ENCODE measurements at regions not wholly inside any gene's neighbourhood (a gene's known extent, or its start where the extent isn't known, plus 50 kb on each side); places are given as distances from the start of the nearest gene placed in this dataset.
"Not testable (repeated sequence)": the region's sequence is repeated elsewhere in the genome, so short reads cannot be mapped to it uniquely, and the experiment has no call there.

DNA sequence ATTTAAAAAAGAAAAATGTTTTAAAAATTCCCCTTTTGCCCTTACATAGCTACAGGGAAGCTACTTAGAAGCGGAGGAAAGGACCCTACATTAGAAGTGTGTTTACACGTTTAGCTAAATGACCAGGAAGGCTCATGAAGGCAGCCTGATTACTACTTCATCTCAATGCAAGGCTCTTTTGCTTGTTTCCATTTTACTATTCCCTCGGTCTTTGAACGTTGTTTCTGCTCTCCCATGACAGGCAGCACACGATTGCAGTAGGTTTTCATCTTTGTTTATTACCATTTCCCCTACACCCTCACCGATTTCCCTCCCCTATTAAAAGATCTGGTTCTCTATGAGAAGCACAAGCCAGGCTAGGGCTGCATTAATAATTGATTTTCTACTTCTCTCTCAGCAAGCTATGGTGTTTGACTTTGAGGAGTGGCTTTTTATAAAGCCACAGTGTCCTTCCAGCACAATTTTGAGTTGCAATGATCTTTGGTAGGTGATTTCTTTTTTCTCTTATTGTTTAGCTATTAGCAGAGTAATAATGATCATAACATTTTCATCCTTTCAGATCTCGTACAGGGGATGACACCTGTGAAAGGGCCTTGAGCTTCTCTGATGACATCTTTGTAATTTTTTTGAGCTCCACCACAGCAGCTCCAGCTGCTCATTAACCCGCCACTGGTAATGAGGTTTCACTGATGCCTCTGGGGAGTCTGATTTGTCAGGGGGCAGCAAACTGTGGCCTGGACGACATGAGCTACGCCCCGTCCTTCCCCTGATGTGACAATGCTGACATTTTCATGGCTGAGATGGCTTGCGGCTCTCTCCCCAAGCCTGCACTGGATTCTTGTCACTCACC is 670.3 kb downstream of the UQCRFS1 start:
- TF ChIP-seq ARNT (IDR thresholded peaks at IDR 0.05) (no peak), HDGF (IDR thresholded peaks at IDR 0.05; ENCODE audit: borderline replicate concordance) (no peak), FOXA1 (IDR thresholded peaks at IDR 0.05) (no peak), L3MBTL2 (conservative IDR thresholded peaks at IDR 0.05) (no peak), CTBP1 (IDR thresholded peaks at IDR 0.05; ENCODE audit: borderline replicate concordance) (no peak), ZNF384 (IDR thresholded peaks at IDR 0.05) (no peak)
- TF ChIP-seq, protein P1, sequence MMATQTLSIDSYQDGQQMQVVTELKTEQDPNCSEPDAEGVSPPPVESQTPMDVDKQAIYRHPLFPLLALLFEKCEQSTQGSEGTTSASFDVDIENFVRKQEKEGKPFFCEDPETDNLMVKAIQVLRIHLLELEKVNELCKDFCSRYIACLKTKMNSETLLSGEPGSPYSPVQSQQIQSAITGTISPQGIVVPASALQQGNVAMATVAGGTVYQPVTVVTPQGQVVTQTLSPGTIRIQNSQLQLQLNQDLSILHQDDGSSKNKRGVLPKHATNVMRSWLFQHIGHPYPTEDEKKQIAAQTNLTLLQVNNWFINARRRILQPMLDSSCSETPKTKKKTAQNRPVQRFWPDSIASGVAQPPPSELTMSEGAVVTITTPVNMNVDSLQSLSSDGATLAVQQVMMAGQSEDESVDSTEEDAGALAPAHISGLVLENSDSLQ (IDR thresholded peaks at IDR 0.05): no peak
- ChIA-PET POLR2A (no interaction called here), CTCF (no interaction called here)
- no peak for DNase-seq (ENCODE audit: extremely low spot score)

DNA sequence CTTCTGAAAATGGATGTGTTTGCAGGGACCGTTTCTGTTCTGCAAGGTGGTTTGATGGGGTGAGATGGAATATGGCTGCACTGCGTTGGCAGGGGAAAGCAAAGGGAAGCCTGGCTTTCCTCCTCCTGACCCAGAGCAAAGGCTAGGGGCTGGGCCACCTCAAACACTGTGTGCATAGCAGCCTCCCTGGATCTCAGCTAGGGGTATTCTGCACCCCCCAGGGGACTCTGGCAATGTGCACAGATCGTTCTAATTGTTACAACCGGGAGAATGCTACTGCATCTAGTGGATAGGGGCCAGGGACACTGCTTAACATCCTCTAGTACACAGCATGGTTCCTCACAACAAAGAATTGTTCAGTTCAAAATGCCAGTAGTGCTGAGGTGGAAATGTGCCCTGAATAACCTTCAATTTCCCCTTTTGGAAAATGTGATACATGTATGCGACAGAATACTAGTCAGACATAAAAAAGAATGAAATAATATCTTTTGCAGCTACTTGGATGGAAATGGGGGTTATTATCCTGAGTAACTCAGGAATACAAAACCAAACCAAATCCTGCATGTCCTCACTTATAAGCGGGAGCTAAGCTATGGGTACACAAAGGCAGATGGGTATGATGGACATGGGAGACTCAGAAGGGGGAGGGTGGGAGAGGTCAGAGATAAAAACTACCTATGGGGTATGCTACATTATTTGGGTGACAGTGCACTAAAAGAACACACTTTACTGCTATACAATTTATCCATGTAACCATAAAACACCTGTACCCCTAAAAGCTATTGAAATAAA is 671.2 kb downstream of the UQCRFS1 start:
- POLR2A ChIA-PET: no interaction called here
- no peak for DNase-seq (ENCODE audit: extremely low spot score)
- TF ChIP-seq LEF1 (IDR thresholded peaks at IDR 0.05; ENCODE audit: borderline replicate concordance) (no peak), SUZ12 (IDR thresholded peaks at IDR 0.05) (no peak), ZNF384 (IDR thresholded peaks at IDR 0.05) (no peak), BHLHE40 (IDR thresholded peaks at IDR 0.05; ENCODE audit: borderline replicate concordance) (no peak), ELF4 (IDR thresholded peaks at IDR 0.05) (no peak), FOXK2 (IDR thresholded peaks at IDR 0.05) (no peak), HDGF (IDR thresholded peaks at IDR 0.05; ENCODE audit: borderline replicate concordance) (no peak)
- TF ChIP-seq, protein P1 (IDR thresholded peaks at IDR 0.05): no peak
- CTCF ChIA-PET: no interaction called here

DNA sequence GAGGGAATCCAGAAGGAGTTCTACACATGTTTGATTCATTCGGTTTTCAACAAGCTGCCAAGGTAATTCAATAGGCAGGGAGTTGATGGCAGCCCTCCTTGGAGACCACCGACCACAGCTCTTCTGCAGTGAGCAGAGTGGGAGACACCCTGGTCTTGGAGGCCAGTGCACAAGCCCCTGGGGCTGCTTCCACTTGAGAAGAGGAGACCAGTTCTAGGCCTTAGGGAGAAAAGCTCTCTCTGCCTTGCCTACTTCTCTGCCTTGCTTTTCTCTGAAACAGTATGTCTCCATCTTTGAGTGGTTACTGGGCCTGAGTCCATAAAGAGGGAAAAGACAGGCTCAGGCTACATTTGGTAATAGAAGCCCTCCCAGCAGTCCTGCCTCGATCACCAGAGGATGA is 671.9 kb downstream of the UQCRFS1 start:
- TF ChIP-seq ARNT (IDR thresholded peaks at IDR 0.05): no peak
- TF ChIP-seq FOXM1 (IDR thresholded peaks at IDR 0.05; ENCODE audit: borderline replicate concordance): no peak
- TF ChIP-seq SP1 (IDR thresholded peaks at IDR 0.05): no peak
- TF ChIP-seq TARDBP (IDR thresholded peaks at IDR 0.05): no peak
- no peak for TF ChIP-seq LEF1 (IDR thresholded peaks at IDR 0.05; ENCODE audit: borderline replicate concordance)
- no peak for TF ChIP-seq ELF4 (IDR thresholded peaks at IDR 0.05)
- no peak for TF ChIP-seq NFRKB (IDR thresholded peaks at IDR 0.05)
- TF ChIP-seq BHLHE40 (IDR thresholded peaks at IDR 0.05; ENCODE audit: borderline replicate concordance): no peak
- TF ChIP-seq FOXK2 (IDR thresholded peaks at IDR 0.05): no peak
- no peak for TF ChIP-seq HDGF (IDR thresholded peaks at IDR 0.05; ENCODE audit: borderline replicate concordance)
- TF ChIP-seq SUZ12 (IDR thresholded peaks at IDR 0.05): no peak
- DNase-seq (ENCODE audit: extremely low spot score): no peak
- CTCF ChIA-PET: no interaction called here
- POLR2A ChIA-PET: no interaction called here

DNA sequence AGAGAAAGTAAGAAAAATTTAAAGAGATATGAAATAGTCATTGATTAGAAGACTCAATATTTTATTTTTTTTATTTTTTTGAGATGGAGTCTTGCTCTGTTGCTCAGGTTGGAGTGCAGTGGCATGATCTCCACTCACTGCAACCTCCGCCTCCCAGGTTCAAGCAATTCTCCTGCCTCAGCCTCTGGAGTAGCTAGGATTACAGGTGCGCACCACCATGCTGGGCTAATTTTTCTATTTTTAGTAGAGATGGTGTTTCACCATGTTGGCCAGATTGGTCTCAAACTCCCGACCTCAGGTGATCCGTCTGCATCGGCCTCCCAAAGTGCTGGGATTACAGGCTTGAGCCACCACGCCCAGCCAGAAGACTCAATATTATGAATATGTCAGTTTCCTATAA is 672.6 kb downstream of the UQCRFS1 start:
- DNase-seq (ENCODE audit: extremely low spot score); POLR2A ChIA-PET; CTCF ChIA-PET: not testable (repeated sequence)

DNA sequence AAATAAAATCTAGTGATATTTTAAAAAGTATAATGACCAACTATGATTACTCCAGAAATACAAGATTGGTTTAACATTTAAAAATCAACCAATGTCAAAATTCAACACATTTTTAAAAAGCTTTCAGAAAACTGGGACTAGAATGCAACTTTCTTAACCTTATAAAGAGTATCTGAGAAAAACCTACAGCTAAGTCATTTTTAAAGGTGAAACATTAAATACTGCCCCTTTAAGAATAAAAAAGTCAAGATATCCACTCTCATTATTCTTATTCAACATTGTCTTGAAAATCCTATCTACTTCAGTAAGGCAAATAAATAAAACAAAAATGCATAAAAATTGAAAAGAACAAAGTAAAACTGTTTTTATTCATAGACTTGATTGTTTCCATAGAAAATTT is 673.2 kb downstream of the UQCRFS1 start:
- ChIA-PET POLR2A (no interaction called here), CTCF (no interaction called here)
- DNase-seq (ENCODE audit: extremely low spot score): no peak
- TF ChIP-seq FOXA1 (IDR thresholded peaks at IDR 0.05) (no peak), CTBP1 (IDR thresholded peaks at IDR 0.05; ENCODE audit: borderline replicate concordance) (no peak), L3MBTL2 (conservative IDR thresholded peaks at IDR 0.05) (no peak), HDGF (IDR thresholded peaks at IDR 0.05; ENCODE audit: borderline replicate concordance) (no peak), TARDBP (IDR thresholded peaks at IDR 0.05) (no peak), ZNF384 (IDR thresholded peaks at IDR 0.05) (no peak), SUZ12 (IDR thresholded peaks at IDR 0.05) (no peak), FOXK2 (IDR thresholded peaks at IDR 0.05) (no peak), ARNT (IDR thresholded peaks at IDR 0.05) (no peak), ELF4 (IDR thresholded peaks at IDR 0.05) (no peak), LEF1 (IDR thresholded peaks at IDR 0.05; ENCODE audit: borderline replicate concordance) (no peak), NFRKB (IDR thresholded peaks at IDR 0.05) (no peak), BHLHE40 (IDR thresholded peaks at IDR 0.05; ENCODE audit: borderline replicate concordance) (no peak), FOXM1 (IDR thresholded peaks at IDR 0.05; ENCODE audit: borderline replicate concordance) (no peak), SP1 (IDR thresholded peaks at IDR 0.05) (no peak)
- TF ChIP-seq, protein P1 (IDR thresholded peaks at IDR 0.05): no peak

DNA sequence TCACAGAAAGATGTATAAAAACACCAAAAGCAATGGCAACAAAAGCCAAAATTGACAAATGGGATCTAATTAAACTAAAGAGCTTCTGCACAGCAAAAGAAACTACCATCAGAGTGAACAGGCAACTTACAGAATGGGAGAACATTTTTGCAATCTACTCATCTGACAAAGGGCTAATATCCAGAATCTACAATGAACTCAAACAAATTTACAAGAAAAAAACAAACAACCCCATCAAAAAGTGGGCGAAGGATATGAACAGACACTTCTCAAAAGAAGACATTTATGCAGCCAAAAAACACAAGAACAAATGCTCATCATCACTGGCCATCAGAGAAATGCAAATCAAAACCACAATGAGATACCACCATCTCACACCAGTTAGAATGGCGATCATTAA is 674.4 kb downstream of the UQCRFS1 start:
- CTCF ChIA-PET; POLR2A ChIA-PET; DNase-seq (ENCODE audit: extremely low spot score): not testable (repeated sequence)

DNA sequence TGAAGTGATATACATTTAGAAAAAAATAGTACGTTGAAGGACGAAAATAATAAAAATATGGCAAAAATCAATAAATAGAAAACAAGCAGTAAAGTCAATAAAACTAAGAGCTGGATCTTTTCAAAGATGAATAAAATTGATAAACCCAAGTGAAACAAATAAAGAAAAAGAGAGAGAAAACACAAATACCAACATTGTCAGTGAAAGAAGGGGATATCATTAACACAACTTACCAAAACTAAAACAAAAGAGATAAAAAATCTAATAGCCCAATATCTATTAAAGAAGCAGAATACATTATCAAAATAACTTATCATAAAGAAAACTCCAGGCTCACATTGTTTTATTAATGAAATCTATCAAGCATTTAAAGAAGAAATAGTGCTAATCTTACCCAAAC is 675.1 kb downstream of the UQCRFS1 start:
- ChIA-PET POLR2A (no interaction called here), CTCF (no interaction called here)
- TF ChIP-seq FOXK2 (IDR thresholded peaks at IDR 0.05) (no peak), ELF4 (IDR thresholded peaks at IDR 0.05) (no peak), ZNF384 (IDR thresholded peaks at IDR 0.05) (no peak), NFRKB (IDR thresholded peaks at IDR 0.05) (no peak), L3MBTL2 (conservative IDR thresholded peaks at IDR 0.05) (no peak), FOXM1 (IDR thresholded peaks at IDR 0.05; ENCODE audit: borderline replicate concordance) (no peak), BHLHE40 (IDR thresholded peaks at IDR 0.05; ENCODE audit: borderline replicate concordance) (no peak), LEF1 (IDR thresholded peaks at IDR 0.05; ENCODE audit: borderline replicate concordance) (no peak), CTBP1 (IDR thresholded peaks at IDR 0.05; ENCODE audit: borderline replicate concordance) (no peak)
- no peak for DNase-seq (ENCODE audit: extremely low spot score)
